SK-N-MC (cell line): ENCODE measurements at regions not wholly inside any gene's neighbourhood (a gene's known extent, or its start where the extent isn't known, plus 50 kb on each side); places are given as distances from the start of the nearest gene placed in this dataset.

ENCODE experiments used
- DNase-seq: peaks from one replicate; pipeline ENCODE4 v3.0.0-alpha.2; 2011; ENCODE audit warnings: low read depth, low spot score
- H3K27ac ChIP-seq: fragments of 200-600 bp; sonication (generic); 2 replicates; pipeline ENCODE4 v1.5.1; 2016; ENCODE audit warnings: mixed run types
- H3K36me3 ChIP-seq: fragments of 200-600 bp; sonication (generic); 2 replicates; pipeline ENCODE4 v1.6.1; 2017; ENCODE audit warnings: antibody characterized with exemption, low read length, mixed read lengths; ENCODE audit not compliant: insufficient read depth
- H3K4me3 ChIP-seq: fragments of 200-600 bp; sonication (generic); 2 replicates; pipeline ENCODE4 v1.5.1; 2016
- H3K9ac ChIP-seq: fragments of 200-600 bp; sonication (generic); 2 replicates; pipeline ENCODE4 v1.8.0; 2017; ENCODE audit warnings: mixed run types, mixed read lengths; ENCODE audit not compliant: insufficient read length
- H3K9me3 ChIP-seq: fragments of 200-600 bp; sonication (generic); 2 replicates; pipeline ENCODE4 v1.6.1; 2017; ENCODE audit warnings: low read depth, mild to moderate bottlenecking, antibody characterized with exemption, low read length, moderate library complexity, mixed read lengths
- EZH2 ChIP-seq: fragments of 200-600 bp; sonication (generic); IDR thresholded peaks from one replicate; pipeline ENCODE4 v1.6.1; 2017; ENCODE audit warnings: antibody characterized with exemption
- FOXP2 ChIP-seq: optimal IDR thresholded peaks from 2 replicates; pipeline ENCODE3; 2011; ENCODE audit warnings: mild to moderate bottlenecking, moderate library complexity; ENCODE audit not compliant: insufficient read depth; ENCODE audit errors: extremely low read length, control extremely low read depth
- POLR2AphosphoS5 ChIP-seq: IDR thresholded peaks from 2 replicates; pipeline ENCODE4 v1.6.1; 2012; ENCODE audit warnings: mild to moderate bottlenecking, low read depth, low read length, borderline replicate concordance

- Histone ChIP-seq H3K9ac (no peak overlapping the region), H3K36me3 (no peaks in the 10 kb centered on the region), H3K9me3 (no peaks in the 10 kb centered on the region), H3K27ac (no peak overlapping the region), H3K4me3 (no peak overlapping the region)
- DNase-seq: no peak
- TF ChIP-seq POLR2AphosphoS5 (no peak), FOXP2 (no peak), EZH2 (no peak)
Measured at GRCh38 chr4:13980317-13981310, 353.1 kb upstream of the BOD1L1 start.

- Histone ChIP-seq H3K27ac (no peak overlapping the region), H3K9me3 (no peaks in the 10 kb centered on the region), H3K36me3 (no peaks in the 10 kb centered on the region), H3K9ac (no peak overlapping the region), H3K4me3 (no peak overlapping the region)
- DNase-seq: no peak
- TF ChIP-seq EZH2 (no peak), FOXP2 (no peak), POLR2AphosphoS5 (no peak)
Measured at GRCh38 chr4:13981499-13981898, 354.0 kb upstream of the BOD1L1 start.

GRCh38 chr4:13982010-13982409, 354.5 kb upstream of the BOD1L1 start:
- Histone ChIP-seq H3K4me3 (no peak overlapping the region), H3K9ac (no peak overlapping the region), H3K9me3 (no peaks in the 10 kb centered on the region), H3K27ac (no peak overlapping the region), H3K36me3 (no peaks in the 10 kb centered on the region)
- no peak for DNase-seq
- TF ChIP-seq FOXP2: no peak
- no peak for TF ChIP-seq POLR2AphosphoS5
- TF ChIP-seq EZH2: no peak

- H3K36me3 ChIP-seq: no peaks in the 10 kb centered on the region
- no peak for DNase-seq
- no peak overlapping the region for H3K27ac ChIP-seq
- TF ChIP-seq FOXP2 (no peak), POLR2AphosphoS5 (no peak), EZH2 (no peak)
- H3K4me3 ChIP-seq: no peak overlapping the region
- no peaks in the 10 kb centered on the region for H3K9me3 ChIP-seq
- H3K9ac ChIP-seq: no peak overlapping the region
Measured at GRCh38 chr4:13983189-13983790, 355.8 kb upstream of the BOD1L1 start.

GRCh38 chr4:13984991-13985800, 357.7 kb upstream of the BOD1L1 start:
- no peaks in the 10 kb centered on the region for H3K9me3 ChIP-seq
- TF ChIP-seq POLR2AphosphoS5 (no peak), EZH2 (no peak), FOXP2 (no peak)
- no peak overlapping the region for H3K4me3 ChIP-seq
- no peak overlapping the region for H3K27ac ChIP-seq
- no peaks in the 10 kb centered on the region for H3K36me3 ChIP-seq
- no peak overlapping the region for H3K9ac ChIP-seq
- no peak for DNase-seq

- no peaks in the 10 kb centered on the region for H3K9me3 ChIP-seq
- H3K27ac ChIP-seq: no peak overlapping the region
- DNase-seq: no peak
- no peaks in the 10 kb centered on the region for H3K36me3 ChIP-seq
- TF ChIP-seq POLR2AphosphoS5: no peak
- TF ChIP-seq FOXP2: no peak
- TF ChIP-seq EZH2: no peak
- no peak overlapping the region for H3K9ac ChIP-seq
- no peak overlapping the region for H3K4me3 ChIP-seq
Measured at GRCh38 chr4:13985837-13986236, 358.3 kb upstream of the BOD1L1 start.

GRCh38 chr4:13986548-13986947, 359.0 kb upstream of the BOD1L1 start:
- Histone ChIP-seq H3K9me3 (no peaks in the 10 kb centered on the region), H3K27ac (no peak overlapping the region), H3K9ac (no peak overlapping the region), H3K4me3 (no peak overlapping the region), H3K36me3 (no peaks in the 10 kb centered on the region)
- no peak for TF ChIP-seq POLR2AphosphoS5
- TF ChIP-seq FOXP2: no peak
- DNase-seq: no peak
